B cell (primary cell): ENCODE measurements at regions not wholly inside any gene's neighbourhood (a gene's known extent, or its start where the extent isn't known, plus 50 kb on each side); places are given as distances from the start of the nearest gene placed in this dataset.

Experiments
- CTCF ChIP-seq: fragments of 200-600 bp; IDR thresholded peaks from one replicate; pipeline ENCODE4 v1.8.0; 2022; ENCODE audit warnings: antibody characterized with exemption, mild to moderate bottlenecking
- EZH2 ChIP-seq: IDR thresholded peaks from 2 replicates; pipeline ENCODE4 v1.6.1; 2012; ENCODE audit warnings: borderline replicate concordance, low read depth, mild to moderate bottlenecking, moderate library complexity, low read length; ENCODE audit not compliant: insufficient read depth, poor library complexity, severe bottlenecking

GRCh38 chr5:143730112-143730801, 81.7 kb upstream of the HMHB1 start:
- TF ChIP-seq CTCF (no peak), EZH2 (no peak)
